ENCODE measurements at regions not wholly inside any gene's neighbourhood (a gene's known extent, or its start where the extent isn't known, plus 50 kb on each side); places are given as distances from the start of the nearest gene placed in this dataset.

DNA sequence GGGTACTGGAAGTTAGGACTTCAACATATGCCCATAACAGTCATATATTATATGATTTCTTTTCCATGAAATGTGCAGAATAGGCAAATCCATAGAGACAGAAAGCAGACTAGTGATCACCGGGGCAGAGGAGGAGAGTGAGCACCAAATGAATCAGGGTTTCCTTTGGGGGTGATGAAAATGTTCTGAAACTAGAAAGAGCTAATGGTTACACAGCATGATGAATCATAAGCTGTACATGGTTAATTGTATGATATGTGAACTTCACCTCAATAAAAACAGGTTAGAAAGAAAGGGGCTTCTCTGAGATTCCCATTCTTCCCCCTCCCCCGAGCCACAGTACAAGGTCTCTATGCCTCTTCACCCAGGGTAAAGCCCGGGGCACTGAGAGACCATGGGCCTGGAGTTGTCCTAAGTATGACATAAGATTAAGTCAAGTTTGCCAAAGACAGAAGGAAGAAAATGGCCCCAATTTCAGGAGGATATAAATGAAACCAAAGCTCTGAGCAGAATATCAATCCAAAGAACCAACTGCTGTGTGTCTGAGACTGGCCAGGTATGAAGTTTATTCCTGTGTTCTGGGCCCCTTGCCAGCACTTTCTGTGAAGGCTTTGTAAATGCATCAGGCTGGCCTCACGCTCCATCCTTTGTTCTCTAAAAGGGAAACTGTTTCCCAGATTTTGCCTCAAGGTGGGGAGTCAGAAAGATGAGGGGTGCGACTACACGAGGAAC, 243.8 kb downstream of the CDK5RAP2 start:
- TF ChIP-seq, protein P1, sequence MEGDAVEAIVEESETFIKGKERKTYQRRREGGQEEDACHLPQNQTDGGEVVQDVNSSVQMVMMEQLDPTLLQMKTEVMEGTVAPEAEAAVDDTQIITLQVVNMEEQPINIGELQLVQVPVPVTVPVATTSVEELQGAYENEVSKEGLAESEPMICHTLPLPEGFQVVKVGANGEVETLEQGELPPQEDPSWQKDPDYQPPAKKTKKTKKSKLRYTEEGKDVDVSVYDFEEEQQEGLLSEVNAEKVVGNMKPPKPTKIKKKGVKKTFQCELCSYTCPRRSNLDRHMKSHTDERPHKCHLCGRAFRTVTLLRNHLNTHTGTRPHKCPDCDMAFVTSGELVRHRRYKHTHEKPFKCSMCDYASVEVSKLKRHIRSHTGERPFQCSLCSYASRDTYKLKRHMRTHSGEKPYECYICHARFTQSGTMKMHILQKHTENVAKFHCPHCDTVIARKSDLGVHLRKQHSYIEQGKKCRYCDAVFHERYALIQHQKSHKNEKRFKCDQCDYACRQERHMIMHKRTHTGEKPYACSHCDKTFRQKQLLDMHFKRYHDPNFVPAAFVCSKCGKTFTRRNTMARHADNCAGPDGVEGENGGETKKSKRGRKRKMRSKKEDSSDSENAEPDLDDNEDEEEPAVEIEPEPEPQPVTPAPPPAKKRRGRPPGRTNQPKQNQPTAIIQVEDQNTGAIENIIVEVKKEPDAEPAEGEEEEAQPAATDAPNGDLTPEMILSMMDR (IDR thresholded peaks at IDR 0.05), result no peak
- TF ChIP-seq POLR2A (IDR thresholded peaks at IDR 0.05) (no peak), POLR2AphosphoS5 (IDR thresholded peaks at IDR 0.05; ENCODE audit: insufficient read depth in 1 of 2, low read depth in 1 of 2) (no peak)
